ENCODE measurements at regions not wholly inside any gene's neighbourhood (a gene's known extent, or its start where the extent isn't known, plus 50 kb on each side); places are given as distances from the start of the nearest gene placed in this dataset.

DNA sequence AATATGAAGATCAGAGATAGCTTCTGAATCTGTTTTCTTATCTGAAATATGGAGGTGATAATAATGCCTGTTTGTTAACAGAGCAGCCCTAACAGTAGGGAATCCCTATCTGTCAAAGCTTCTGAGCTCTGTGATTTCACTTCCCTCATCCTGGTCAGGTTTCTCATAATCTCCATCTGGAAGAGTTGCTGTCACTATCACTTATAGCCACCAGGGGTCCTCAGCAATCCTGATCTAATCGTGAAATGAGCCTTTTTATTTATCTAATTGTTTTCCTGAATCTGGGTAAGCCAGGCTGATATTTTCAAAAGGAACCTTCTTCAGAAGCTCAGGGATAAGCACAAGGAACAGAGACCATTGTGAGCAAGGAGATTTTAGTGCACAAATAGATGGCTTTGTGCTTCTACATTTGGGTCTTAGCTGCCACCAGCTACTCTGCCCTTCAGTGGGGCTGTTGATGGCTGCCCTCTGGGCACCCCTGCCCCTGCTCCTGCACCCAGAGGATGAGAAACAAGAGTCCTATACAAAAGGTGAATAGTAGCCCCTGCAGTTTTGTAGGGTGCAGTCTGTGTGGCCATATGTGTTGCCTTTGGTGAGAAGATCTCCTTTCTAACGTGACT, 196.4 kb upstream of the RADX start:
- Histone ChIP-seq H3K27me3 (ENCODE audit: control insufficient read depth in 2 of 2, insufficient read depth in 2 of 2, low read length in 2 of 2) (no peaks in the 10 kb centered on the region), H3K4me3 (ENCODE audit: low read length in 2 of 2) (no peak overlapping the region), H3K9ac (ENCODE audit: low read depth in 1 of 2, low read length in 2 of 2) (no peak overlapping the region), H3K36me3 (ENCODE audit: control insufficient read depth in 2 of 2, insufficient read depth in 2 of 2, low read length in 2 of 2) (no peaks in the 10 kb centered on the region), H3K4me1 (ENCODE audit: control insufficient read depth in 2 of 2, insufficient read depth in 2 of 2, low read length in 2 of 2) (no peaks in the 10 kb centered on the region), H3K9me3 (ENCODE audit: control insufficient read depth in 2 of 2, low read length in 2 of 2) (no peaks in the 10 kb centered on the region), H3K27ac (ENCODE audit: low read depth in 2 of 2, low read length in 2 of 2) (no peak overlapping the region)

DNA sequence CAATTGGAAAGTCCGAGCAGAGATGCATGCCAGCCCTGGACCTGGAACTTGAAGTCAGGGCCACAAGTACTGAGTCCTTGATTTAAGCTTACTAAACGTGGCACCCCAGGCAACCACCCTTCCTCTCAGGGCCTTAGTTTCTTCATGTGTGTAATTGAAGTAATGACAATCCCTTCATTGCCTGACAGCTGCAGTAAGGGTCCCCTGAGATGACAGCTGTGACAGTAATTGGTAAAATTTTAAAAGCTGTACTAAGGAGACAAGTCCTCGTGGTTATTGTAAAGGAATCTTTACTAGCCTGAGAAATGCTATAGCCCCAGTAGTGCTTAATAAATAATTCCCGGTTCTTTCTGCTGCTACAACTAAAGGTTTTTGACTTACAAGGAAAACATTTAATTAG, 175.1 kb upstream of the RADX start:
- H3K9ac ChIP-seq (ENCODE audit: low read depth in 1 of 2, low read length in 2 of 2) = no peak overlapping the region
- no peaks in the 10 kb centered on the region for H3K36me3 ChIP-seq (ENCODE audit: control insufficient read depth in 2 of 2, insufficient read depth in 2 of 2, low read length in 2 of 2)
- H3K4me1 ChIP-seq (ENCODE audit: control insufficient read depth in 2 of 2, insufficient read depth in 2 of 2, low read length in 2 of 2) = no peaks in the 10 kb centered on the region
- H3K9me3 ChIP-seq (ENCODE audit: control insufficient read depth in 2 of 2, low read length in 2 of 2) = no peaks in the 10 kb centered on the region
- peaks cover 2% of the 10 kb centered on the region in 2 donors for H3K27me3 ChIP-seq (ENCODE audit: control insufficient read depth in 2 of 2, insufficient read depth in 2 of 2, low read length in 2 of 2)
- no peak overlapping the region for H3K4me3 ChIP-seq (ENCODE audit: low read length in 2 of 2)
- no peak overlapping the region for H3K27ac ChIP-seq (ENCODE audit: low read depth in 2 of 2, low read length in 2 of 2)

DNA sequence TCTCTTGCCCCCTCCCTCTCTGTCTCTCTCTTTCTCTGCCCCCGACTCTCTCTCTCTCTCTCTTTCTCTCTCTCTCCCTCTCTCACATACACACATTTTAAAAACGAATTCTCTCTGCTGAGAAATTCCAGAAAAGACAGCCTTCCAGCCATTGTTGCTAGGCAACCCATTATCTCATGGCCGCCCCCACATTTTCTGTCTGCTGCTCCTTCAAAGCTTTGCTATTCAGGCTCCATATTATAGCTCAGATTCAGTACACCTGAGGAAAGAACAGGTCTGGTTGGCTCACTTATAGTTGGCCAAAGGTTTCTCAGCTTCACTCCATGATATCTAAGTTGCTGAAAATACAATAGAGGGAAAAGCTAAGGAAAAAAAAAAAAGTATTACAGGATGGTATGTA, 174.4 kb upstream of the RADX start:
- Histone ChIP-seq H3K9ac (ENCODE audit: low read depth in 1 of 2, low read length in 2 of 2) (no peak overlapping the region), H3K27ac (ENCODE audit: low read depth in 2 of 2, low read length in 2 of 2) (no peak overlapping the region), H3K4me1 (ENCODE audit: control insufficient read depth in 2 of 2, insufficient read depth in 2 of 2, low read length in 2 of 2) (no peaks in the 10 kb centered on the region), H3K27me3 (ENCODE audit: control insufficient read depth in 2 of 2, insufficient read depth in 2 of 2, low read length in 2 of 2) (peaks cover 2% of the 10 kb centered on the region in 2 donors), H3K4me3 (ENCODE audit: low read length in 2 of 2) (no peak overlapping the region), H3K36me3 (ENCODE audit: control insufficient read depth in 2 of 2, insufficient read depth in 2 of 2, low read length in 2 of 2) (no peaks in the 10 kb centered on the region), H3K9me3 (ENCODE audit: control insufficient read depth in 2 of 2, low read length in 2 of 2) (no peaks in the 10 kb centered on the region)

GRCh38 chrX:106450405-106450804, 161.4 kb upstream of the RADX start:
- Histone ChIP-seq H3K27me3 (ENCODE audit: control insufficient read depth in 2 of 2, insufficient read depth in 2 of 2, low read length in 2 of 2) (no peaks in the 10 kb centered on the region), H3K36me3 (ENCODE audit: control insufficient read depth in 2 of 2, insufficient read depth in 2 of 2, low read length in 2 of 2) (no peaks in the 10 kb centered on the region), H3K9me3 (ENCODE audit: control insufficient read depth in 2 of 2, low read length in 2 of 2) (no peaks in the 10 kb centered on the region), H3K4me1 (ENCODE audit: control insufficient read depth in 2 of 2, insufficient read depth in 2 of 2, low read length in 2 of 2) (no peaks in the 10 kb centered on the region), H3K4me3 (ENCODE audit: low read length in 2 of 2) (no peak overlapping the region), H3K27ac (ENCODE audit: low read depth in 2 of 2, low read length in 2 of 2) (no peak overlapping the region), H3K9ac (ENCODE audit: low read depth in 1 of 2, low read length in 2 of 2) (no peak overlapping the region)

DNA sequence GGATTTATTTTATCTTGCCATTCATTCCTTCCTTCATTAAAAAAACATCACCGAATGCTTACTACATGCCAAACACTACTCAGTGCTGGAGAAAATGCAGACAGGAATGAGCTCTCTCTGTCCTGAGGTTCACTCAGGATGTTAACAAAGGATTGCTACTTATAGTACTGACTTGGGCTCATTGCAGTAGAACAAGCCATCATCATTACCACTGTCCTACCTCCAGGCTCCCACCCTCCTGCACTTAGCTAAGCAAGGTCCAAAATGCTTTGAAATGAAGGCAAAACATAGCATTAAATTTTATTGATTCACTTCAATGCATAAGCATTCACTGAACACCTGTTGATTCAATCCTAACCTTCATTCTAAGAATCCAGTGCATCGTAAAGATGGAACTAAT, 159.8 kb upstream of the RADX start:
- Histone ChIP-seq H3K36me3 (ENCODE audit: control insufficient read depth in 2 of 2, insufficient read depth in 2 of 2, low read length in 2 of 2) (no peaks in the 10 kb centered on the region), H3K9me3 (ENCODE audit: control insufficient read depth in 2 of 2, low read length in 2 of 2) (no peaks in the 10 kb centered on the region)

DNA sequence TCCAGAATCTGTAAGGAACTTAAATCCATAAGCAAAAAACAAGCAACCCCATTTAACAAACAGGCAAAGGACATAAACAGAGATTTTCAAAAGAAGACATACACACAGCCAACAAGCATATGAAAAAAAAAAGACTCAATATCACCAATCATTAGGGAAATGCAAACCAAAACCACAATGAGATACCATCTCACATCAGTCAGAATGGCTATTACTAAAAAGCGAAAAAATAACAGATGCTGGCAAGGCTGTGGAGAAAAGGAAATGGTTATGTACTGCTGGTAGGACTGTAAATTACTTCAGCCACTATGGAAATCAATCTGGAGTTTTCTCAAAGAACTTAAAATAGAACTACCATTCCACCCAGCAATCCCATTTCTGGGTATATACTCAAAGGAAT, 156.8 kb upstream of the RADX start:
- H3K9ac ChIP-seq (ENCODE audit: low read depth in 1 of 2, low read length in 2 of 2) = no peak overlapping the region
- no peaks in the 10 kb centered on the region for H3K9me3 ChIP-seq (ENCODE audit: control insufficient read depth in 2 of 2, low read length in 2 of 2)
- no peaks in the 10 kb centered on the region for H3K36me3 ChIP-seq (ENCODE audit: control insufficient read depth in 2 of 2, insufficient read depth in 2 of 2, low read length in 2 of 2)
- no peaks in the 10 kb centered on the region for H3K27me3 ChIP-seq (ENCODE audit: control insufficient read depth in 2 of 2, insufficient read depth in 2 of 2, low read length in 2 of 2)
- no peaks in the 10 kb centered on the region for H3K4me1 ChIP-seq (ENCODE audit: control insufficient read depth in 2 of 2, insufficient read depth in 2 of 2, low read length in 2 of 2)
- no peak overlapping the region for H3K4me3 ChIP-seq (ENCODE audit: low read length in 2 of 2)
- no peak overlapping the region for H3K27ac ChIP-seq (ENCODE audit: low read depth in 2 of 2, low read length in 2 of 2)

More for the DNA sequence above, 159.8 kb upstream of the RADX start:
- H3K4me1 ChIP-seq (ENCODE audit: control insufficient read depth in 2 of 2, insufficient read depth in 2 of 2, low read length in 2 of 2) = no peaks in the 10 kb centered on the region
- no peak overlapping the region for H3K4me3 ChIP-seq (ENCODE audit: low read length in 2 of 2)
- no peaks in the 10 kb centered on the region for H3K27me3 ChIP-seq (ENCODE audit: control insufficient read depth in 2 of 2, insufficient read depth in 2 of 2, low read length in 2 of 2)
- H3K27ac ChIP-seq (ENCODE audit: low read depth in 2 of 2, low read length in 2 of 2) = no peak overlapping the region
- H3K9ac ChIP-seq (ENCODE audit: low read depth in 1 of 2, low read length in 2 of 2) = no peak overlapping the region

GRCh38 chrX:106457802-106458201, 154.0 kb upstream of the RADX start:
- no peaks in the 10 kb centered on the region for H3K4me1 ChIP-seq (ENCODE audit: control insufficient read depth in 2 of 2, insufficient read depth in 2 of 2, low read length in 2 of 2)
- H3K9me3 ChIP-seq (ENCODE audit: control insufficient read depth in 2 of 2, low read length in 2 of 2) = no peaks in the 10 kb centered on the region
- no peak overlapping the region for H3K9ac ChIP-seq (ENCODE audit: low read depth in 1 of 2, low read length in 2 of 2)
- H3K4me3 ChIP-seq (ENCODE audit: low read length in 2 of 2) = no peak overlapping the region
- no peaks in the 10 kb centered on the region for H3K36me3 ChIP-seq (ENCODE audit: control insufficient read depth in 2 of 2, insufficient read depth in 2 of 2, low read length in 2 of 2)
- no peak overlapping the region for H3K27ac ChIP-seq (ENCODE audit: low read depth in 2 of 2, low read length in 2 of 2)
- no peaks in the 10 kb centered on the region for H3K27me3 ChIP-seq (ENCODE audit: control insufficient read depth in 2 of 2, insufficient read depth in 2 of 2, low read length in 2 of 2)

DNA sequence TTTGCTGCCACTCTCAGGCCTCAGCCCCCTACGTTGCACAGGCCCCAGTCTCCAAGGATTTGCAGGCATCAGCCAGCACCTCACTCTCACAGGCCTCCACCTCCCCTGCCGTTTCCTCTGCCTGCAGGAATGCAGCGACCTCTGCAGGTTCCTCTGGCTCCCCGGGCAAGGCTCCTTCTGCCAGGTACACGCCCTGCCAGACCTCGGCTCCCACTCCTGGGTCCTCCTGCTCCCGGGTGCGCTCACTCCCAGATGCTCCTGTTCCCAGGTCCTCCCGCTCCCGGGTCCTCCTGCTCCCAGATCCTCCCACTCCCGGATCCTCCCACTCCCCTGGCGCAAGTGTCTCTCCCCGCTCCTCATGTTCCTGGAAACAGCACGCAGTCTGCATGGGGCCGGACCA, 144.4 kb upstream of the RADX start:
- no peaks in the 10 kb centered on the region for H3K9me3 ChIP-seq (ENCODE audit: control insufficient read depth in 2 of 2, low read length in 2 of 2)
- no peak overlapping the region for H3K4me3 ChIP-seq (ENCODE audit: low read length in 2 of 2)
- no peak overlapping the region for H3K9ac ChIP-seq (ENCODE audit: low read depth in 1 of 2, low read length in 2 of 2)
- no peaks in the 10 kb centered on the region for H3K4me1 ChIP-seq (ENCODE audit: control insufficient read depth in 2 of 2, insufficient read depth in 2 of 2, low read length in 2 of 2)
- no peak overlapping the region for H3K27ac ChIP-seq (ENCODE audit: low read depth in 2 of 2, low read length in 2 of 2)
- peaks cover 0 to 2% of the 10 kb centered on the region in 2 donors for H3K27me3 ChIP-seq (ENCODE audit: control insufficient read depth in 2 of 2, insufficient read depth in 2 of 2, low read length in 2 of 2)
- H3K36me3 ChIP-seq (ENCODE audit: control insufficient read depth in 2 of 2, insufficient read depth in 2 of 2, low read length in 2 of 2) = no peaks in the 10 kb centered on the region

- Histone ChIP-seq H3K4me3 (ENCODE audit: low read length in 2 of 2) (no peak overlapping the region), H3K27ac (ENCODE audit: low read depth in 2 of 2, low read length in 2 of 2) (no peak overlapping the region), H3K27me3 (ENCODE audit: control insufficient read depth in 2 of 2, insufficient read depth in 2 of 2, low read length in 2 of 2) (peaks cover 0 to 2% of the 10 kb centered on the region in 2 donors), H3K9me3 (ENCODE audit: control insufficient read depth in 2 of 2, low read length in 2 of 2) (no peaks in the 10 kb centered on the region), H3K9ac (ENCODE audit: low read depth in 1 of 2, low read length in 2 of 2) (no peak overlapping the region), H3K36me3 (ENCODE audit: control insufficient read depth in 2 of 2, insufficient read depth in 2 of 2, low read length in 2 of 2) (no peaks in the 10 kb centered on the region), H3K4me1 (ENCODE audit: control insufficient read depth in 2 of 2, insufficient read depth in 2 of 2, low read length in 2 of 2) (no peaks in the 10 kb centered on the region)
Observed at GRCh38 chrX:106467943-106468342, 143.8 kb upstream of the RADX start.

DNA sequence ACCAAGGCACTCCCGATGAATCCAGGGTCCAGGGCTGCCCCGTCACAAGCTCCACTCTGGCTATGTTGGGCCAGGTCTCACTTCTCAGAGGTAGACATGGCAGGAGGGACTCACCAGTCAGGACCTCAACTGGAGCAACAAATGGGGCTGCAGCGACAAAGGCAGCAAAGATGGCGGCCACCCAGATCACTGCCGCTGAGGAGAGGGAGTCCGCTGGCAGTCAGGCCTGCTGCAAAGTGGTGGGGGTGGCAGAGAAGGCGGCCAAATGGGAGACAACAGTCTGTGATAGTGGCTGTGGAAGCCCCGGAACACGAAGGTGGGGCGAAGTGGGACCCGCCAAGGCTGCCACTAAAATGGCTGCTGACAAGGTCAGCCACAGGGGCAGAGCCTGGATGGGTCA, 143.3 kb upstream of the RADX start:
- H3K9me3 ChIP-seq (ENCODE audit: control insufficient read depth in 2 of 2, low read length in 2 of 2) = no peaks in the 10 kb centered on the region
- H3K4me3 ChIP-seq (ENCODE audit: low read length in 2 of 2) = no peak overlapping the region
- H3K27ac ChIP-seq (ENCODE audit: low read depth in 2 of 2, low read length in 2 of 2) = no peak overlapping the region
- no peaks in the 10 kb centered on the region for H3K36me3 ChIP-seq (ENCODE audit: control insufficient read depth in 2 of 2, insufficient read depth in 2 of 2, low read length in 2 of 2)
- no peaks in the 10 kb centered on the region for H3K4me1 ChIP-seq (ENCODE audit: control insufficient read depth in 2 of 2, insufficient read depth in 2 of 2, low read length in 2 of 2)
- peaks cover 0 to 2% of the 10 kb centered on the region in 2 donors for H3K27me3 ChIP-seq (ENCODE audit: control insufficient read depth in 2 of 2, insufficient read depth in 2 of 2, low read length in 2 of 2)
- no peak overlapping the region for H3K9ac ChIP-seq (ENCODE audit: low read depth in 1 of 2, low read length in 2 of 2)

DNA sequence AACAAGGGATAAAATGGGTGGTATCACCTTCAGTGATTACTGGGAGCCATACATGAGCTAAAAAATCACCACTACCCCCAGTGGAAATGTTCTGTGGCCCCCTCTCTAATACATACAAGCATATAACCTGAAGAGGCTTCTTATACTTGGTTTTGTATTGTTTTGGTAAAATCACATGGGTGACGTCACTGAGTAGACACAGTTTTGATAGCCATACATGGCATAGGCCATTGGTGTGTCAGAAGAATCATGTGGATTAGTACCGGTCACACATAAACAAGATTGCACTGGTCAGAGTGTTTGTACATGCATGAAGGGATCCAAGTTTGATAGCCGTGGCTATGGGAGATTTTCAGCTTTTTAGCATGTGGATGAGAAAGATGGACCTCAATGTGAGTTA, 131.9 kb upstream of the RADX start:
- Histone ChIP-seq H3K4me1 (ENCODE audit: control insufficient read depth in 2 of 2, insufficient read depth in 2 of 2, low read length in 2 of 2) (no peaks in the 10 kb centered on the region), H3K9ac (ENCODE audit: low read depth in 1 of 2, low read length in 2 of 2) (no peak overlapping the region), H3K36me3 (ENCODE audit: control insufficient read depth in 2 of 2, insufficient read depth in 2 of 2, low read length in 2 of 2) (no peaks in the 10 kb centered on the region), H3K27ac (ENCODE audit: low read depth in 2 of 2, low read length in 2 of 2) (no peak overlapping the region), H3K27me3 (ENCODE audit: control insufficient read depth in 2 of 2, insufficient read depth in 2 of 2, low read length in 2 of 2) (peaks cover 2% of the 10 kb centered on the region in 2 donors), H3K4me3 (ENCODE audit: low read length in 2 of 2) (no peak overlapping the region), H3K9me3 (ENCODE audit: control insufficient read depth in 2 of 2, low read length in 2 of 2) (no peaks in the 10 kb centered on the region)
